A673 (cell line): ENCODE measurements at regions not wholly inside any gene's neighbourhood (a gene's known extent, or its start where the extent isn't known, plus 50 kb on each side); places are given as distances from the start of the nearest gene placed in this dataset.

Experiments used
- BruUV-seq: library from RNA; stranded (reverse); fragments of 400-500 nt; replicated peaks from 2 replicates; lab custom pipeline; 2021; lab: Mats Ljungman, UMichigan
- CTCF ChIA-PET: fragments of 300-600 bp; sonication (Branson Sonifier 250); formaldehyde crosslinking; loops from one replicate; lab custom pipeline; 2022; ENCODE audit warnings: antibody characterized with exemption; lab: Charles Lee
- POLR2A ChIA-PET: fragments of 300-600 bp; sonication (Branson Sonifier 250); formaldehyde crosslinking; loops from one replicate; lab custom pipeline; 2022; ENCODE audit warnings: antibody characterized with exemption; ENCODE audit not compliant: low non-redundant PET; lab: Charles Lee
- DNase-seq: peaks from one replicate; pipeline ENCODE4 v3.0.0-alpha.2; 2015; ENCODE audit warnings: low spot score
- H3K27ac ChIP-seq: fragments of 200-600 bp; sonication (generic); 2 replicates; pipeline ENCODE4 v1.5.1; 2016; ENCODE audit warnings: mixed run types, low read depth, mild to moderate bottlenecking, mixed read lengths, antibody characterized with exemption, low read length; ENCODE audit not compliant: poor library complexity, severe bottlenecking
- H3K27me3 ChIP-seq: fragments of 200-600 bp; sonication (generic); replicated peaks from 2 replicates; pipeline ENCODE4 v1.6.1; 2017; ENCODE audit warnings: mixed run types, low read depth, mild to moderate bottlenecking, mixed read lengths, antibody characterized with exemption, low read length; ENCODE audit not compliant: insufficient read depth, poor library complexity
- H3K36me3 ChIP-seq: fragments of 200-600 bp; sonication (generic); 2 replicates; pipeline ENCODE4 v1.6.1; 2016; ENCODE audit warnings: mixed run types, mild to moderate bottlenecking, mixed read lengths, antibody characterized with exemption, low read length; ENCODE audit not compliant: insufficient read depth, poor library complexity, severe bottlenecking
- H3K4me1 ChIP-seq: fragments of 200-600 bp; sonication (generic); 2 replicates; pipeline ENCODE4 v1.6.1; 2017; ENCODE audit warnings: mixed run types, mild to moderate bottlenecking, mixed read lengths, antibody characterized with exemption, low read length; ENCODE audit not compliant: insufficient read depth, poor library complexity, severe bottlenecking
- H3K4me3 ChIP-seq: fragments of 200-600 bp; sonication (generic); 2 replicates; pipeline ENCODE4 v1.5.1; 2016; ENCODE audit warnings: low read depth, mixed run types, mild to moderate bottlenecking, mixed read lengths, low read length; ENCODE audit not compliant: poor library complexity, severe bottlenecking
- H3K9me3 ChIP-seq: fragments of 200-600 bp; sonication (generic); 2 replicates; pipeline ENCODE4 v1.6.1; 2016; ENCODE audit warnings: mixed run types, low read depth, mild to moderate bottlenecking, mixed read lengths, antibody characterized with exemption, low read length; ENCODE audit not compliant: poor library complexity, severe bottlenecking
- CTCF ChIP-seq: fragments of 300-800, 200-600 bp; sonication (generic); conservative IDR thresholded peaks from 2 replicates; pipeline ENCODE4 v1.5.1; 2017; ENCODE audit warnings: low read depth, mild to moderate bottlenecking, antibody characterized with exemption, low read length, moderate library complexity, mixed read lengths
- EZH2 ChIP-seq: fragments of 200-600 bp; sonication (generic); IDR thresholded peaks from 2 replicates; pipeline ENCODE4 v1.6.1; 2017; ENCODE audit warnings: borderline replicate concordance, low read depth, mild to moderate bottlenecking, mixed read lengths, antibody characterized with exemption, low read length; ENCODE audit not compliant: poor library complexity, severe bottlenecking
- intact Hi-C: fragments of 100-400 bp; cut with micrococcal nuclease; formaldehyde crosslinking; loops from one replicate; pipeline ENCODE4 v1.10.0; 2022; ENCODE audit not compliant: unreplicated experiment

- Histone ChIP-seq H3K4me3 (no peak overlapping the region), H3K27ac (no peak overlapping the region), H3K27me3 (no peaks in the 10 kb centered on the region), H3K9me3 (no peaks in the 10 kb centered on the region), H3K4me1 (no peaks in the 10 kb centered on the region), H3K36me3 (no peaks in the 10 kb centered on the region)
- CTCF ChIA-PET, result no interaction called here
- BruUV-seq, result no TSS peak
- POLR2A ChIA-PET, result no interaction called here
- TF ChIP-seq CTCF (no peak), EZH2 (no peak)
- DNase-seq, result no peak
- intact Hi-C loops, result no loop called here
These were observed 994.0 kb downstream of the GRIK2 start for GRCh38 chr6:102387326-102388033.

DNA sequence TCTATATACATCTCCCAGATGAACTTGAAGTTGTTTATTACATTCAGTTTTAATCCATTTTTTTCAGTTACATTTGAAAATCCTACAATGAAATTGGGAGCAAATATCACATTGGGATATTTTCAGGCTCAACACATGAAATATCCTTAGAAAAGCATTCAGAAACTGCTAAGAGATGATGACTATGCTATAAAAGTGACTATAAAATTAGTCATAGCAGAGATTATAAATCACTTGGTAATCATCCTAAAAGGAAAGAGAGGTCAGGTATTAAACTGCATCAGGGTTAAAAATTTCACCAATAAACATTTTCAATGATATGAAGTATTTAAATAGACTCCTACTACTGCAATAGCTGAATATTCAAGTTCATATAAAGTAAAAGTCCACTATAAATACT lies 987.7 kb downstream of the GRIK2 start:
- no peaks in the 10 kb centered on the region for H3K4me1 ChIP-seq
- no TSS peak for BruUV-seq
- H3K9me3 ChIP-seq, result no peaks in the 10 kb centered on the region
- ChIA-PET POLR2A (no interaction called here), CTCF (no interaction called here)
- H3K4me3 ChIP-seq, result no peak overlapping the region
- no peak for DNase-seq
- no peaks in the 10 kb centered on the region for H3K36me3 ChIP-seq
- no peaks in the 10 kb centered on the region for H3K27me3 ChIP-seq
- H3K27ac ChIP-seq, result no peak overlapping the region
- intact Hi-C loops, result no loop called here
- TF ChIP-seq EZH2 (no peak), CTCF (no peak)

DNA sequence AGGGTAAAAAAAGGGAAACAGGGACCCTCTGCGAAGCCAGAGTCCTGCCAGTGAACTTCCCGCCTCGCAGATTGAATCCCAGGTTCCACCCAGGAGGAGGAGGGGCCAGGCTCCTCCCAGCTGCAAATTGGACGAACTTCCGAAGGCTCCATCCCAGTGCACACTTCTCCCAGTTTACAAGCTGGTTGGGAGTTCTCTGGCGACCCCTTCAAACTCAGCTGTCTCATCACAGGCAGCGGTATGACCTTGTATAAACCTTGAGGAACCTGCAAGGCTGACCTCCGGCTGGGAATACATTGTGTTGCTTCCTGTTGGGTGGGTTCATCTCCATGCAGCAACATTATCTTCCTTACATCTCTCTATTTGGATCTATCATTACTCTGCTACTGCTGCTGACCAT lies 962.7 kb downstream of the GRIK2 start:
- TF ChIP-seq EZH2, result no peak
- no peak for TF ChIP-seq CTCF
- intact Hi-C loops, result no loop called here
- no peaks in the 10 kb centered on the region for H3K27me3 ChIP-seq
- H3K27ac ChIP-seq, result no peak overlapping the region
- no peak overlapping the region for H3K4me3 ChIP-seq
- no peaks in the 10 kb centered on the region for H3K4me1 ChIP-seq
- ChIA-PET POLR2A (no interaction called here), CTCF (no interaction called here)
- H3K9me3 ChIP-seq, result no peaks in the 10 kb centered on the region
- no peak for DNase-seq
- no TSS peak for BruUV-seq
- H3K36me3 ChIP-seq, result no peaks in the 10 kb centered on the region
